OCI-LY3 (cell line): ENCODE measurements at regions not wholly inside any gene's neighbourhood (a gene's known extent, or its start where the extent isn't known, plus 50 kb on each side); places are given as distances from the start of the nearest gene placed in this dataset.

ENCODE experiments used
- H2AFZ ChIP-seq: fragments of 200-600, 300-600 bp; shearing (Covaris generic); 2 replicates; pipeline ENCODE4 v1.6.0; 2014; ENCODE audit warnings: antibody characterized with exemption, low read depth, low read length
- H3K27ac ChIP-seq: fragments of 200-600, 300-600 bp; sonication (generic); 2 replicates; pipeline ENCODE4 v1.5.1; 2014; ENCODE audit warnings: mild to moderate bottlenecking, low read length, moderate library complexity, mixed read lengths
- H3K27me3 ChIP-seq: fragments of 200-600, 300-600 bp; sonication (generic); 2 replicates; pipeline ENCODE4 v1.6.1; 2014; ENCODE audit warnings: low read depth, low read length, mixed read lengths
- H3K36me3 ChIP-seq: fragments of 200-600, 300-600 bp; sonication (generic); replicated peaks from 2 replicates; pipeline ENCODE3; 2014; ENCODE audit warnings: low read depth, low read length, mixed read lengths
- H3K4me1 ChIP-seq: fragments of 300-600, 200-600 bp; sonication (generic); 2 replicates; pipeline ENCODE4 v1.6.1; 2014; ENCODE audit warnings: low read length, mixed read lengths
- H3K4me2 ChIP-seq: fragments of 200-600, 300-600 bp; sonication (generic); 2 replicates; pipeline ENCODE4 v1.6.1; 2014; ENCODE audit warnings: low read length, mixed read lengths
- H3K4me3 ChIP-seq: fragments of 300-600, 200-600 bp; sonication (generic); 2 replicates; pipeline ENCODE4 v1.5.1; 2014; ENCODE audit warnings: antibody characterized with exemption, mild to moderate bottlenecking, low read length, moderate library complexity
- H3K79me2 ChIP-seq: fragments of 300-600, 200-600 bp; shearing (Covaris generic); 2 replicates; pipeline ENCODE4 v1.6.1; 2014; ENCODE audit warnings: mild to moderate bottlenecking, low read length, mixed read lengths
- H3K9ac ChIP-seq: fragments of 300-600, 200-600 bp; shearing (Covaris generic); 2 replicates; pipeline ENCODE4 v1.6.0; 2014; ENCODE audit warnings: mild to moderate bottlenecking, low read length, moderate library complexity
- H3K9me3 ChIP-seq: fragments of 200-600, 300-600 bp; shearing (Covaris generic); 2 replicates; pipeline ENCODE4 v1.6.1; 2014; ENCODE audit warnings: low read length, mixed read lengths; ENCODE audit not compliant: insufficient read depth
- H4K20me1 ChIP-seq: fragments of 200-600, 300-600 bp; sonication (generic); 2 replicates; pipeline ENCODE4 v1.6.1; 2016; ENCODE audit warnings: low read length, mixed read lengths; ENCODE audit not compliant: insufficient read depth
- EZH2phosphoT487 ChIP-seq: fragments of 200-600 bp; shearing (Covaris generic); IDR thresholded peaks from 2 replicates; pipeline ENCODE4 v1.6.1; 2018; ENCODE audit warnings: antibody characterized with exemption, mixed run types, low read depth
- TF ChIP-seq, protein P1 (sequence below): fragments of 200-600, 300-600 bp; sonication (generic); IDR thresholded peaks from 2 replicates; pipeline ENCODE4 v1.5.1; 2014; ENCODE audit warnings: antibody characterized with exemption, low read length, low read depth

DNA sequence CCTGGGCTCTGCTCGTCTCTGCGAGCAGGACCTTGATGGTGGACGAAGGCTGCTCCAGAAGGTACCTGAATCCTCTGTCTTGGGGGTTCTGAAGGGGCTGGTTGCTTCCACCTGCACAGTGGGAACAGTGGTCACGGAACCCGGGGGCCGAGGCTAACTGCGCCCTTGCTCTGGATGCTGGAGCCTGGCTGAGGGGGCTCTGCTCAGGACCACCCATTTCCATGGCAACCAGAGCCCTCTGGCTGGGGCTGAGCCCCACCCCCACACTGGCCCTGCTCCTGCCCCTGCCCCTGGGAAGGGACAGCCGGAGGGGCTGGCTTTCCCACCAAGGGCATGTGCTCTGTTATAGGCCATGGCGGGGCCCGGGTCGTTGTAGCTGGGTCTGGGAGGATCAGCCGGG lies 462.3 kb downstream of the PTPRU start:
- Histone ChIP-seq H3K27ac (no peak overlapping the region), H3K27me3 (no peaks in the 10 kb centered on the region; the same call in 1 of the 2 replicates)

DNA sequence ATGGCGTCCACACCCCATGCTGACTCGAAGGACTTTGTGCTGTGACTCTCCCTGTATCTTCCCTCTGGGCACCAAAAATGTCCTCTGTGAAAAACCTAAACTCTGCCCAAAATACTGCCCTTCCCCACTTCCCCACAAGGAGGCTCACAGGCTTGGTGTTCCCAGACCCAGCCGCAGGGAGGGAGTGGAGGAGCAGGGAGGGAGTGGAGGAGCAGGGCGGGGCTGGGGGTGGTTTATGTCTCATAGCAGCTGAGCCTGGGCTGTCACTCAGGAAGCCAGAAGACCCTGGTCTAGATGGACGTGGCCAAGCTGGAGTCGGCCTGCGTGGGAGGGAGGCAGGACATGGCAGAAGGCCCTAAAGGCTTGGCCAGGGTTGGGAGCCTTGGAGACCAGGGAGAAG lies 461.7 kb downstream of the PTPRU start:
- no peaks in the 10 kb centered on the region for H4K20me1 ChIP-seq
- no peak overlapping the region for H3K9ac ChIP-seq
- no peaks in the 10 kb centered on the region for H3K4me1 ChIP-seq
- H2AFZ ChIP-seq: no peak overlapping the region
- TF ChIP-seq, protein P1, sequence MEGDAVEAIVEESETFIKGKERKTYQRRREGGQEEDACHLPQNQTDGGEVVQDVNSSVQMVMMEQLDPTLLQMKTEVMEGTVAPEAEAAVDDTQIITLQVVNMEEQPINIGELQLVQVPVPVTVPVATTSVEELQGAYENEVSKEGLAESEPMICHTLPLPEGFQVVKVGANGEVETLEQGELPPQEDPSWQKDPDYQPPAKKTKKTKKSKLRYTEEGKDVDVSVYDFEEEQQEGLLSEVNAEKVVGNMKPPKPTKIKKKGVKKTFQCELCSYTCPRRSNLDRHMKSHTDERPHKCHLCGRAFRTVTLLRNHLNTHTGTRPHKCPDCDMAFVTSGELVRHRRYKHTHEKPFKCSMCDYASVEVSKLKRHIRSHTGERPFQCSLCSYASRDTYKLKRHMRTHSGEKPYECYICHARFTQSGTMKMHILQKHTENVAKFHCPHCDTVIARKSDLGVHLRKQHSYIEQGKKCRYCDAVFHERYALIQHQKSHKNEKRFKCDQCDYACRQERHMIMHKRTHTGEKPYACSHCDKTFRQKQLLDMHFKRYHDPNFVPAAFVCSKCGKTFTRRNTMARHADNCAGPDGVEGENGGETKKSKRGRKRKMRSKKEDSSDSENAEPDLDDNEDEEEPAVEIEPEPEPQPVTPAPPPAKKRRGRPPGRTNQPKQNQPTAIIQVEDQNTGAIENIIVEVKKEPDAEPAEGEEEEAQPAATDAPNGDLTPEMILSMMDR: no peak
- TF ChIP-seq EZH2phosphoT487: no peak
- H3K27me3 ChIP-seq: no peaks in the 10 kb centered on the region; the same call in 1 of the 2 replicates
- H3K79me2 ChIP-seq: no peaks in the 10 kb centered on the region
- no peak overlapping the region for H3K27ac ChIP-seq
- no peak overlapping the region for H3K4me3 ChIP-seq
- no peaks in the 10 kb centered on the region for H3K9me3 ChIP-seq
- H3K4me2 ChIP-seq: no peak overlapping the region
- no peaks in the 10 kb centered on the region for H3K36me3 ChIP-seq

More for the DNA sequence above, 462.3 kb downstream of the PTPRU start:
- Histone ChIP-seq H3K4me1 (no peaks in the 10 kb centered on the region), H3K9me3 (no peaks in the 10 kb centered on the region), H2AFZ (no peak overlapping the region), H3K4me3 (no peak overlapping the region), H3K4me2 (no peak overlapping the region), H4K20me1 (no peaks in the 10 kb centered on the region), H3K9ac (no peak overlapping the region), H3K79me2 (no peaks in the 10 kb centered on the region), H3K36me3 (no peaks in the 10 kb centered on the region)
- no peak for TF ChIP-seq EZH2phosphoT487
- TF ChIP-seq, protein P1: no peak

DNA sequence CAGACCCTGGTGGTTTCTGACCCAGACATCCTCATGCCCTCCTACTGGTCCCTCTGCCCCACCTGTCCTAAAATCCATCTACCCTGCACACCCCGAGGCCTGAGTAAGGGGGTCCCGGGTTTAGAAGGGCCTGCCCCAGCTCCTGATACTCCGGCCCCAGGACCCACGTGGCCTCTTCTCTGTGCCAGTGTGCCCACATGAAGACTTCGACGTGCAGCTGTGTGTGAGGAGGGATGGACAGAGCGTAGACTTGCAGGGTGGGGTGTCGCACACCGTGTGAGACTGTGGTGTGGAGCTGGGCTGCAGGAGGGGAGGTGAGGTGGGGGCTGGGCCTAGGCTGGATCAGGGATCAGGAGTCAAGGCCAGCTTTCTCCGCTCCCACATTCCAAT lies 461.1 kb downstream of the PTPRU start:
- no peak overlapping the region for H3K4me2 ChIP-seq
- H3K27me3 ChIP-seq: no peaks in the 10 kb centered on the region; the same call in 1 of the 2 replicates
- H3K9me3 ChIP-seq: no peaks in the 10 kb centered on the region
- H3K27ac ChIP-seq: no peak overlapping the region
- no peaks in the 10 kb centered on the region for H3K79me2 ChIP-seq
- no peaks in the 10 kb centered on the region for H3K4me1 ChIP-seq
- H3K9ac ChIP-seq: no peak overlapping the region
- H2AFZ ChIP-seq: no peak overlapping the region
- no peaks in the 10 kb centered on the region for H4K20me1 ChIP-seq
- TF ChIP-seq, protein P1: no peak
- TF ChIP-seq EZH2phosphoT487: no peak
- no peak overlapping the region for H3K4me3 ChIP-seq
- no peaks in the 10 kb centered on the region for H3K36me3 ChIP-seq

DNA sequence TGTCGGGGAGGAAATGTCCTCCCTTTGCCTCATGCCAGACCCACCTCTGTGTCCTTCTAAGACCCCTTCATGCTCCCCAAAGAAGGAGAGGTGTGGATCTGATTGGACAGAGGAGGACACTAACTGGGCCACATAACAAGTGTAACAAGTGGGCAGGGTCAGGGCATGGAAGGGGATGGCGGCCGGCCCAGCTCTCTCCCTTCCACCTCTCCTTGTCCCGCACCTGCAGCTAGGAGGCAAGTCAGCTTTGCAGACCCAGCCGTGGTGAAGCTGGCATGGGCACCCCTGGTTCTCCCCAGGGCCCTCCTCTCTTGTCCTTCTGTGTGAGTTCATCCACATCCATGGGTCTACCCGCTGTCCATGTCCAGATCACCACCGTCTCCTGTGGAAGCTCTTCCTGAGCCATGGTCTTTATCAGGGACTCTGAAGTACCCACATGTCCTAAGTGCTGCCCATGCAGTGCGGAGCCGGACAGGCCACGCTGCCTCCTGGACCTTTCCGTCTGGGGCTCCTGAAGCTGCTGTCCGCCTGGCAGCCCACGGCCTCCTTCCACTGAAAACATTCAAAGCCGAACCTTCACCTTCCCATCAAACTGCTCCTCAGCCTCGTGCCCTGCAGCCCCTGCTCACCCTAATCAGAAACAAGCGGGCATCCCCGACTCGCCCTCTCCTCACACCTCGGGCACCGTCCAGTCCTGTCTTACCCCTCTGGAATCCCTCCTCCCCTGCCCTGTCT lies 460.5 kb downstream of the PTPRU start:
- Histone ChIP-seq H3K36me3 (no peaks in the 10 kb centered on the region), H3K4me2 (no peak overlapping the region), H3K27ac (no peak overlapping the region), H3K27me3 (no peaks in the 10 kb centered on the region; the same call in 1 of the 2 replicates), H4K20me1 (no peaks in the 10 kb centered on the region), H3K9ac (no peak overlapping the region), H3K79me2 (no peaks in the 10 kb centered on the region), H3K4me1 (no peaks in the 10 kb centered on the region), H2AFZ (no peak overlapping the region), H3K4me3 (no peak overlapping the region), H3K9me3 (no peaks in the 10 kb centered on the region)
- TF ChIP-seq EZH2phosphoT487: no peak
- TF ChIP-seq, protein P1: no peak
